GM10266 (cell line): ENCODE measurements at regions not wholly inside any gene's neighbourhood (a gene's known extent, or its start where the extent isn't known, plus 50 kb on each side); places are given as distances from the start of the nearest gene placed in this dataset.
"Not testable (repeated sequence)": the region's sequence is repeated elsewhere in the genome, so short reads cannot be mapped to it uniquely, and the experiment has no call there.

Experiments
- DNase-seq: peaks from one replicate; pipeline ENCODE4 v3.0.0; 2012; ENCODE audit errors: extremely low spot score
- TF ChIP-seq, protein P1 (sequence below): IDR thresholded peaks from 2 replicates; pipeline ENCODE4 v1.5.1; 2012; ENCODE audit warnings: mild to moderate bottlenecking, low read depth; ENCODE audit not compliant: control insufficient read depth, insufficient read depth; ENCODE audit errors: missing control alignments

DNA sequence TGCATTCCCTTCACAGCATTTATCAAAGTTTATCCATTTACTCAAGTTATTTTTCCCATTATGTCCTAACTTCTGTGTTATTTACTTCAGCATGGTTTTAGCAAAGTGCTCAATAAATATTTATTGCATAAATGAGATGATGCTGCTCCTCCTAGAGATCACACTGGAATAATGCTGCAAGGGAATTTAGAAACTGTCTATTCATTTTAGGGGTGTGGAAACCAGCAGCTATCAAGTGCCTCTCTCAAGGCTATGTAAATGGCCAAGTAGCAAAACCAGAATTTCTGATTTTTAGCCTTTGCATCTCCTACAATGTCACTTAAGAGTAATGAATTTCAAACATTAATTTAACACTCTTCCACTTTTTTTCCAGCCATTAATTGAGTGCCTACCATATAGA, 316.2 kb downstream of the COL12A1 start:
- TF ChIP-seq, protein P1, sequence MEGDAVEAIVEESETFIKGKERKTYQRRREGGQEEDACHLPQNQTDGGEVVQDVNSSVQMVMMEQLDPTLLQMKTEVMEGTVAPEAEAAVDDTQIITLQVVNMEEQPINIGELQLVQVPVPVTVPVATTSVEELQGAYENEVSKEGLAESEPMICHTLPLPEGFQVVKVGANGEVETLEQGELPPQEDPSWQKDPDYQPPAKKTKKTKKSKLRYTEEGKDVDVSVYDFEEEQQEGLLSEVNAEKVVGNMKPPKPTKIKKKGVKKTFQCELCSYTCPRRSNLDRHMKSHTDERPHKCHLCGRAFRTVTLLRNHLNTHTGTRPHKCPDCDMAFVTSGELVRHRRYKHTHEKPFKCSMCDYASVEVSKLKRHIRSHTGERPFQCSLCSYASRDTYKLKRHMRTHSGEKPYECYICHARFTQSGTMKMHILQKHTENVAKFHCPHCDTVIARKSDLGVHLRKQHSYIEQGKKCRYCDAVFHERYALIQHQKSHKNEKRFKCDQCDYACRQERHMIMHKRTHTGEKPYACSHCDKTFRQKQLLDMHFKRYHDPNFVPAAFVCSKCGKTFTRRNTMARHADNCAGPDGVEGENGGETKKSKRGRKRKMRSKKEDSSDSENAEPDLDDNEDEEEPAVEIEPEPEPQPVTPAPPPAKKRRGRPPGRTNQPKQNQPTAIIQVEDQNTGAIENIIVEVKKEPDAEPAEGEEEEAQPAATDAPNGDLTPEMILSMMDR, result no peak
- no peak for DNase-seq

DNA sequence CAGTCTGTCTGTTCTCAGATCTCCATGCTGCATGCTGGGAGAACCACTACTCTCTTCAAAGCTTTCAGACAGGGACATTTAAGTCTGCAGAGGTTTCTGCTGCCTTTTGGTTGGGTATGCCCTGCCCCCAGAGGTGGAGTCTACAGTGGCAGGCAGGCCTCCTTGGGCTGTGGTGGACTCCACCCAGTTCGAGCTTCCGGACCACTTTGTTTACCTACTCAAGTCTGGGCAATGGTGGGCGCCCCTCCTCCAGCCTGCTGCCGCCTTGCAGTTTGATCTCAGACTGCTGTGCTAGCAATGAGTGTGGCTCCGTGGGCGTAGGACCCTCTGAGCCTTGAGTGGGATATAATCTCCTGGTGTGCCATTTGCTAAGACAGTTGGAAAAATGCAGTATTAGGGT, 317.1 kb downstream of the COL12A1 start:
- DNase-seq, result not testable (repeated sequence)

GRCh38 chr6:74879976-74880375, 325.9 kb downstream of the COL12A1 start:
- no peak for DNase-seq
- TF ChIP-seq, protein P1, result no peak

DNA sequence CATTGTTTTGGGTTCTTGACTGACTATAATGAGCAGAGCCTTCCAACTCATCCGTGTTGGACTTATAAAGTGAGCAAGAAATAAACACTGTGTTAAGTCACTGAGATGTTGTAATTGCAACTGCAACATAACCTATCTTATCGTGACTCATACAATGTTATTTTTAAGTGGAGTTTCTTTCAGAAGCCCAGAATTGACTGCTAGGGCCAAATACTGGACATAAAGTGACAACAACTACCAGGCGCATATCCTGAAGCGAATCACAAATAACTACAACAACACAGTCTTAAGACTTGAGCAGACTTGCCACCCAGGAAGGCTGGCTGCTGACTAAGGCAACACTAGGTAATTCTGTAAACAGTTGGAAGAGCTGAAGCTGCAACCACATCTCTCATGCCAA, 326.6 kb downstream of the COL12A1 start:
- DNase-seq, result no peak
- TF ChIP-seq, protein P1, result no peak

GRCh38 chr6:74875193-74875592, 330.7 kb downstream of the COL12A1 start:
- no peak for DNase-seq
- TF ChIP-seq, protein P1, result no peak

- TF ChIP-seq, protein P1, result peak; percentile 5
- no peak for DNase-seq
Observed at GRCh38 chr6:74872754-74873476, 332.9 kb downstream of the COL12A1 start.

GRCh38 chr6:74871757-74872156, 334.1 kb downstream of the COL12A1 start:
- TF ChIP-seq, protein P1, result no peak
- no peak for DNase-seq

DNA sequence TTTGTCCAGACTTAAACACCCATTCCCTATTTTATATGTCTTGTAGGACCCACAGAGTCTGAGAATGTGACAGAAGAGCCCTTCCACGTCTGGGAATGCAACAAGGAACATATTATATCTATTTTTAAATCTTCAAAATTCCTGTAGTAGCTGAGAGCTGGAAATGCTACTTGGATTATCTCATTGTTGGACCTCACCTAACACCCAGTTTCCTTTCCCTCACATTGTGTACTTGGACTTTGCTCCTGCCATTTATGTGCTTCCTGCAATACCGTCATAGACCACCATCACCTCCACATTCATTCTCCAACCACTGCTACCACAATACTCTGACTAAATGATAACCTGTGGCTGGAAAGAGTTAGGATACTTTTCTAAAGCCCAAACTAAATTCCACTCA, 335.4 kb downstream of the COL12A1 start:
- no peak for DNase-seq
- TF ChIP-seq, protein P1, result no peak
